ENCODE measurements at regions not wholly inside any gene's neighbourhood (a gene's known extent, or its start where the extent isn't known, plus 50 kb on each side); places are given as distances from the start of the nearest gene placed in this dataset.
A peak's percentile ranks its signal among the peaks of the same experiment; 100 is the strongest.
"Not testable (repeated sequence)": the region's sequence is repeated elsewhere in the genome, so short reads cannot be mapped to it uniquely, and the experiment has no call there.

DNA sequence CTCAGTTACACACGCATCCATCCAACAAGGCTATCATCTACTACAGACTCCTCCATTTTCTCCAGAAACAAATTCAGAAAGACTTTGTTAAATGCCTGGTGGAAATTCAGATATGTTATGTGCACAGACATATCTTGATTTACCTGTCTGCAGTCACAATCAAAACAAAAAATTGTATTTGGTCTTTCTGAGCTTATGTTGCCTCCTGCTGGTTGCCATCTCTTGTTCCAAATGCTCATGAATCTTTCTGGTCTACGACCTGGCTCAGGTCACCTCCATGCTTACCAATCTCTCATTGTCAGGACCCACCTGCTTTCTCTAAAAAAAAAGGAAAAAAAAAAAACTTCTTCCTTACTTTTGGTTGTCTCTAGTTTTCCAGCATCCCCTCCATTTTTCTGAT, 169.2 kb upstream of the PLXNC1 start:
- DNase-seq (ENCODE audit: low spot score), result no peak

DNA sequence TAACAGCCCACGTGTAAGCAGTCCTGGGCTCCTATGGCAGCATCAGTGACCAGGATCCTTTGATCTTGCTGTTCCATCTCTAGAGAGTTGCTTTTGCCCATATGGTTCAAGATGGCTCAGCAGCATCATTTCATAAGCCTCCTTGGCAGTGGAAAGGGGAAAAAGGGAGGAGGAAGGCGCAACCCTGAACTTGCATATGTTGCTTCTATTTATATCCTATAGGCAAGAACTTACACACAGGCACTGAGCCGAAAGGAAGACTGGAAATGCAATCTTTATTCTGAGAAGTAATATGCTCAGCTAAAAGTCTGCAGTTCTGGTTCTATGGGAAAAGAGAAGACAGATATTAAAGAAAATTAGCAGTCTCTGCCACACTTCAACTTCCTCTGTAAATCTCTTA, 167.7 kb upstream of the PLXNC1 start:
- DNase-seq (ENCODE audit: low spot score), result no peak

DNA sequence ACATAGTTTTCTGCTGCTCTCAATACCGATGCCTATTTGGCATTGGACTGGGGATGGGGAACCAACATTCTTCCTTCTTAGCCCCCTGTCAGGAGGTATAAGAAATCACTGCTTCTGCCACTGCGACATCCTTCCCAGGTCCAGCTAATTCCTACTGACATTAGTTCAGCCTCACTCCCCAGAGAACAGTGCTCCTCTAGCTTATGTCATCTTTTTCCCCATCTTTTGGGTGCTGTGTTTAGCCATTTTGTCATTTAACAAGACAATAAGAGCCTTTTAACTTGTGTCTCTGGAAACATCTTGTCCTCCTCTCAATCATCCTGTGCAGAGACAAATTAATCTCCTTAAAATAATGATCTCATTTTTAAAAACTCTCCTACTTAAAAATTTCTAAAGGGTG, 167.0 kb upstream of the PLXNC1 start:
- no peak for DNase-seq (ENCODE audit: low spot score)

DNA sequence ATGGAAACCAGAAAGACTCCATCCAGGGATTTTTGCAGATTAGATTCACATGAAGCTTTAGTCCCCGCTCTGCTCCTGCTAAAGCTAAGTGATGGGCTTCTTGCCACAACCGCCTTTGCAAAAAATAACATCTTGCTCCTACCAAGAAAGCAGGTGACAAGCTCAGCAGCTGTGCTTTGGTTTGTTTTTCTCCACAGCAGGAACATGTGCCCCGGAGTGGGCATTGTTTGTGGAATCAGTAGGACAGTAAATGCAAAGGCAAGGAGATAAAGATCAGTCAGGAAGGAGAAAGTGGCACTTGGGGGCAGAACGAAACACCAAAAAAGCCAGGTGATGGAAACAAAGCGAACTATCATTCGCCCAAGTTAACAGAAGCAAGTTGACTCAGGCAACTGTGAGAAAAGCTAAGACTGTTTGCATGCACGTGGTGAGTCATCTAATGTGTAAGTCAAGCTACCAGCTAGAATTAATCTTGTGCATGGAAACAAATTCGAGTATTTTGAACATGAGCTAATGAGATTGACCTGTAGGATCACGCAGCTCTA, 165.5 kb upstream of the PLXNC1 start:
- no peak for DNase-seq (ENCODE audit: low spot score)

DNA sequence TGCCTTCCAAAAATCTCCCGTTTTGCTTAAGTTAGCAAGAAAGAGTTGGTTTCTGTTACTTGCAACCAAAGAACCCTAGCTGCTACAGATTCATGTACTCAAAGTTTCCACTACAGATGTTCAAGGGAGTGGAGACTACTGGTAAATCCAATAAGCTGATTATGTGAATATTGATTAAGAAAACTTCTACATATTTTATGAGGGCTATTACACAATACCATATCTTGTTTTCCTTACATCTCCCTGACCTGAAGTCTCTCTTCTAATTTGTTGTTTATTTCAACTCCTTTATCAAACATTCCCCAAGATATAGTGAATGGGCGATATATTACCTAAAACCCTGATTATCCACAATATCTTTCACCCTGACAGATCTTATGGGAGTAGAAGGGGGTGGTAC, 164.4 kb upstream of the PLXNC1 start:
- no peak for DNase-seq (ENCODE audit: low spot score)

DNA sequence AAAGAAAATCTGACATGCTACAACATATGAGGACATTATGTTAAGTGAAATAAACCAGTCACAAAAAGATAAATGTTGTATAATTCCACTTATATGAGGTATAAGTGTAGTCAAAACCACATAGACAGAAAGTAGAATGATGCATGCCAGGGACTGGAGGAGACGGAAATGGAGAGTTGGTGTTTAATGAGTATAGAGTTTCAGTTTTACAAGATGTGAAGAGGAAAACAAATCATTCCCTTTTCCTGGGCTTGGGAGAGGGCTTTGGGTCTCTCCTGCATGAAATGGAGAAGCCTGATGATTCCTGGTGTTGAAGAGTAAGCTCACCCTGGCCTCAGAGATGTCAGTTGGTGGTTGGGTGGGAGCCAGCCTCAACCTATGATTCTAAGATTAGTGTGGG, 158.4 kb upstream of the PLXNC1 start:
- DNase-seq (ENCODE audit: low spot score), result no peak

DNA sequence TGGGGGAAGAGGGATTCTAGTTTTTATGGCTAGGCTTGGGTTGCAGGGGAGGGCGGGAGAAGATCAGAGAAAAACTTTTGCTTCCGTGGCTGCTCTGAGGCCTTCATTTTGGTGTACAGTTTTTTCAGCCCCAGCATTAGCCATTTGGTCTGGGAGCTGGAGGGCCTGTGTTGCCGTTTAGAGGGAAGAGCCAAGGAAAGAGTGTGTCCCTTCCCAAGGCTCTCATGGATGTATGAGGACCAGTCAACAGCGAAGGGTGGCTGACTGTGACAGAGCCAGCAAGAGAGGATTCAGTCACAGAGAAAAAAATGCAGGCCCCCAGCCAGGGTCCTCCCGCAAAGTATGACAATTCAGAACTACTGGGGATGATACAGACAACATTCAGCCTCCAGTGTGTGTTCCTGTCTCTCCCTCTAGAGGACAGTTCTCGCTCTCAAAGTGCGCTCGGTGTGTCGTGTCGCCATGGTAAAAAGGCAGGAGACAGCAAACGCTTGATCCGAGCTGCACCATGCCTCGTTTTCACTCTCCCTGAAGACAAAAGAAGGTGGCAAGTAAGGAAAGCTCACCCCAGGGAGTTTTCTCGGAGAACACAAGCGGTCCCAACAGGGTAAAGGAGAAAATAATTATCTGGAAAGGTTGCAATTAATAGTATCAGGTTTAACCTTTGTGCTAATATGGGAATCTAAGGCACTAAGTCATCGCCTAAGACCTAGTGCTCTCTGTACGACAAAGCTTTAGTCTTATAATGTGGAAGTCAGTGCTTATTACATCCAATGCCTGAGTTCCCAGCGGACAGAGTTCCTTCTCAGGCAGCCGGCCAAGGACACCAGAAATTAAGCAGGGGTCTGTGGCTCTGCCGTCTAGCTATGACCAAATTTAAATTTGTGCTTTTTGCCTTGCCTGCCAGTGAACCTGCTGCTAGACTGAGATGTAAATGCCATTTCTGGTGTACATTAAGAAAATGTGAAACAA, 157.3 kb upstream of the PLXNC1 start:
- DNase-seq (ENCODE audit: low spot score), result peak; percentile 22

DNA sequence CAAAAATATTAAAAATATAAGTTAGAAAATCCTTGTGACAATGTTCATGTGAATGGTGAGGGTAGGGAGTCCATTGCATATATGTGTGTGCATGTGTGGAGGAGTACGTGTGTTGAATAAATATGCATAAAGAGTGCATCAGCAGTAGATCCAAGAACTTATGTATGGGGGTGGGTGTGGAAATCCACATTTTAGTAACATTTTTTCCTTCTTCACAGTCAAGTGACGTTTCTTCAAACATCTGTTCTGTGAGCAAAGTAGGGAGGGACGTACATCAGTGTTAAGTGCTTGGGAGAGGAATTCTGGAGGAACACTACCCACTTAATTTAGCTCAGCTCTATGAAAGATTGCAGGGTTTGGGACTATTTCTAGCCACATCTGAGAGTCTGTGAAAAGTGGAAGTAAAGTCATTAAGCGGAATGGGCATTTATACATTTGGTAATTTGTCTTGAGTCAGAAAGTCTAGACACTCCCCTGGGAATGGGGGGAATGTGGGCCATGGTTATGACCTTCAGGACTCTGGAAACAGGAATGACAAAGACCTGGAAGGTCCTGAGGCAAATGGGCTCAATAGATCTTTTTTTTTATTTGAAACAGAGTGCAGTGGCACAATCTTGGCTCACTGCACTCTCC, 156.4 kb upstream of the PLXNC1 start:
- DNase-seq (ENCODE audit: low spot score), result no peak

DNA sequence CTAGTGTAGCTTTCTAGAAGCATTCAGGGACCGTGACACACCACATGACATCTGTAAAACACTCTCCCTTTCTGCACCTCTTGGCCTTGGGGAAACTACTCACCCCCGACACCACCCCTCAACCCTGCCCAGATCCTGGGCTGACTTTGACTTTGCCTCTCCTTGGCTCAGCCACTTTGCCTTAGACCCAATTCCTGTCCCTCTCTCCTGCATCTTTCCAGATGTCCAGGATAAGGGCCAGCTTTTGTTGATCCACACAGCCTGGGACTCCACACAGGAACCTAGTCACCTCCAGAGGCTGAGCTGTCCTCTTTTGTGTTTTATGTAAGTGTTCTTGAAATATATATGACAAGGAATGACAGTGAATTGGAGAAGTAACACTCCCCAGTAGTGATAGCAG, 153.7 kb upstream of the PLXNC1 start:
- DNase-seq (ENCODE audit: low spot score), result no peak

DNA sequence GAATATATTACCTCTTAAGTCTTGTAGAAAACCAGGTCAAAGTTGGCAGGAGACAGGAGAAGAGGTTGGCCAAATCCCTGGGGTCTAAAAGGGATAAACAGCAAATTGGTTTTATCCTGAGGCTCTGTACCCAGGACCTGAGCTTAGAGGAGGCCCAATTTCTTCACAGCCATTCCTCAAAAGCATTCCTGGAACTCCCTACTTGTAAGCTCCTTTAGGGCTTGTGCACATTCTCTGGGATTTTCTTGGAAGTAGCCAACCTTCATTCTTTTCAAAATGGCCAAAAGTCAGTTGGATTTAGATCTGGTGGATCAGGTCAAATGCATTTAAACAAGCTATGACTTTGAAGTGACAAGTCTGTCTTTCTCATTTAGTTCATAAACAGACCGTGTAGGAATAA, 152.1 kb upstream of the PLXNC1 start:
- DNase-seq (ENCODE audit: low spot score), result no peak

DNA sequence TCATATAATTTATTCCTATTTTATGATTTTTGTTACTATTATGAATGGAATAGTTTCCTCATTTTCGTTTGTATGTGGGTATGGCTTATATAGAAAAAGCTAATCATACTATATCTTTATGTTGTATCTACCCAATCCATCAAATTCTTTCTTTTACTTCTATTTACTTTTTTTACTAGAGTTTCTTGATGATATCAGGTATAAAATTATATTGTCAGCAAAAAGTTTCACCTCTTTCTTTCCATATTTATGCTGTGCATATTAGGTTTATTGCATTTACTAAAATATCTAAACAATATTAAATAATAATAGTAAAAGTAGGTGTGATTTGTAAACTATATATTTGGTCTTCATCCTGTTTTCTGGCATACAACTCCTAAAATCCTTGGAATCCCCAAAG, 146.7 kb upstream of the PLXNC1 start:
- DNase-seq (ENCODE audit: low spot score), result no peak

DNA sequence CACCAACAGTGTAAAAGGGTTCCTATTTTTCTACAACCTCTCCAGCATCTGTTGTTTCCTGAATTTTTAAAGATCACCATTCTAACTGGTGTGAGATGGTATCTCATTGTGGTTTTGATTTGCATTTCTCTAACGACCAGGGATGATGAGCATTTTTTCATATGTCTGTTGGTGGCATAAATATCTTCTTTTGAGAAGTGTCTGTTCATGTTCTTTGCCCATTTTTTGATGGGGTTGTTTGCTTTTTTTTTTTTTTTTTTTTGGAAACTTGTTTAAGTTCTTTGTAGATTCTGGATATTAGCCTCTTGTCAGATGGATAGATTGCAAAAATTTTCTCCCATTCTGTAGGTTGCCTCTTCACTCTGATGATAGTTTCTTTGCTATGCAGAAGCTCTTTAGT, 145.5 kb upstream of the PLXNC1 start:
- DNase-seq (ENCODE audit: low spot score), result not testable (repeated sequence)

DNA sequence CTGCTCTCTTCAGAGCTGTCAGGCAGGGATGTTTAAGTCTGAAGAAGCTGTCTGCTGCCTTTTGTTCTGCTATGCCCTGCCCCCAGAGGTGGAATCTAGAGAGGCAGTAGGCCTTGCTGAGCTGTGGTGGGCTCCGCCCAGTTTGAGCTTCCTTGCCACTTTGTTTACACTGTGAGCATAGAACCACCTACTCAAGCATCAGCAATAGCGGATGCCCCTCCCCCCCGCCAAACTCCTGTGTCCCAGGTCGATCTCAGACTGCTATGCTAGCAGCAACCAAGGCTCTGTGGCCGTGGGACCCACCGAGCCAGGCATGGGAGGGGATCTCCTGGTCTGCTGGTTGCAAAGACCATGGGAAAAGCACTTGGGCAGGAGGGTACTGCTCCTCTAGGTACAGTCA, 140.5 kb upstream of the PLXNC1 start:
- DNase-seq (ENCODE audit: low spot score), result not testable (repeated sequence)

DNA sequence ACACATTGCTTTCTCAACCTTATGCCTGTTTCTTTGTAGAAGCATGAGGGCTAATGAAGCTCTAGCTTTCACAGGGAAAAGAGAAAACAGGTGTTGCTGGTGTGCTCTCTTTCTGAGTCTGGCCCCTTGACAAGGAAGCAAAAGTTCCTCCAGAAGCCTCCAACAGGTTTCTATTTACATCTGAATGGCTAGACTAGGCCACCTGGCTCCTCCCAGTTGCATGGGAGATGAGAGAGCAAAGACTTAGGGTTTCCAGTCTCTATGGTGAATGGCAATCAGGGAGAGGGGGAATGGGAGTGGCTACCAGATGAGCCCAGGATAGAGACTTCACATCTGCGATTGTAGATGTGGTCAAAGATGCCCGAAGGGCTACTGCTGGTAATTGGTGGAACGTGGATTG, 138.1 kb upstream of the PLXNC1 start:
- no peak for DNase-seq (ENCODE audit: low spot score)

DNA sequence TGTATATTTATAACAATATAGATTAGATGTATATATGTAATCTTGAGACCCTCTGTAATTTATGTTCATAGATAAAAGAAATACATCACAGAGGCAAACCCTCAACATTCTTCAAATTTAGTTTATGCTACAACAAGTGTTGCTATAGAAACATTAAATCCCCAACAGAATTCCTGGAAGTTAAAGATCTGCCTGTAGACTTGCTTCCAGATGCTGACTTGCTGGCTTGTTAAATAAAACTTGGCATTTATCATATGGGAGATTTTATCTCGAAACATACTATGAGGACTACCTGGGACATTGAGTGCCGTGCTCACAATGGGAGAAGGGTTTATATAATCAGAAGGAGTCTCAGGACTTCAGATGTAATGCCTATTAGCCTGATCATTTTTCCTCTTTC, 136.3 kb upstream of the PLXNC1 start:
- no peak for DNase-seq (ENCODE audit: low spot score)

DNA sequence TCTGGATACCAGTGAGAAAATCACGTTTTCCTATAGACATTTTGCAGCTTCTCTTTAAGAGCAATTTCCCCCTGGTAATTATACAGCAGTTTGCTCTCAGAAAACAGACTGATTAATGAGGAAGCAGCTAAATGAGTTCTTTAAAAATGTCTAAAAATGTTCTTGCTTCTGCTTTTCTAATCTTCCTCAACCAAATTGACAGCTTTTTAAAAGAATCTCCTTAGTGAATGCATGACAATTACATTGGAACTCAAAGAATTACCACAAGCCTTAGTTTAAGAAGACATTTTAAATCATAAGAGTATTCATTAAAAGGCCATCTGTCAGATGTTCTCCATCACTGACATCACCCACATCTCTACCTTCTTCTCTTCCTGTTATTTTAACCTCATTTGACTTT, 135.8 kb upstream of the PLXNC1 start:
- no peak for DNase-seq (ENCODE audit: low spot score)

DNA sequence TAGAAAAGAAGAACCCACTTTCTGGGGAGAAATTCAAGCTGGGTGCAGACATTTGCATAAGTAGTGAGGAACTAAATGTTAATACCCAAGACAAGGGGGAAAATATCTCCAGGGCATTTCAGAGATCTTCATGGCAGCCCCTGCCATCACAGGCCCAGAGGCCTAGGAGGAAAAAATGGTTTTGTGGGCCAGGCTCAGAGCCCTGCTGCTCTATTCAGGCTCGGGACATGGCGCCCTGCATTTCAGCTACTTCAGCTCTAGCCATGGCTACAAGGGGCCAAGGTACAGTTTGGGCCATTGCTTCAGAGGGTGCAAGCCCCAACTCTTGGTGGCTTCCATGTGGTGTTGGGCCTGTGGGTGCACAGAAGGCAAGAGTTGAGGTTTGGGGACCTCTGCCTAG, 131.1 kb upstream of the PLXNC1 start:
- not testable (repeated sequence) for DNase-seq (ENCODE audit: low spot score)

DNA sequence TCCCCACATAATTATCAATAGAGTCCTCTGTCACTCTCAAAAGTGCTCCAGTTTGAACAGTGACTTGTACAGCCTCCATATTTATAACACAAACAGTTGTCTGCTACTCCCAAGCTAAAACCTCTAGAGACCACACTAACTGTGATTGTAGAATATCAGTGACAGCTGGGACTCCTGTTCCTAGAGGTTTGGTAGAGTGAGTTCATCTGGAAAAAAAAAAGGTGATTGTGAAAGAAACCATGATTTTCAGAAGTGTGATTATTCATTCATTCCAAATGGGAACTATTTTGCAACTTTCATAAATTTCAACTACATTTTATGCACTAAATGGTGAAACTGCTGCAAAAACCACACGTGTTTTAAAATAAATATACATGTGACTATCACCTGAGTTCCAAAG, 128.0 kb upstream of the PLXNC1 start:
- DNase-seq (ENCODE audit: low spot score), result no peak

DNA sequence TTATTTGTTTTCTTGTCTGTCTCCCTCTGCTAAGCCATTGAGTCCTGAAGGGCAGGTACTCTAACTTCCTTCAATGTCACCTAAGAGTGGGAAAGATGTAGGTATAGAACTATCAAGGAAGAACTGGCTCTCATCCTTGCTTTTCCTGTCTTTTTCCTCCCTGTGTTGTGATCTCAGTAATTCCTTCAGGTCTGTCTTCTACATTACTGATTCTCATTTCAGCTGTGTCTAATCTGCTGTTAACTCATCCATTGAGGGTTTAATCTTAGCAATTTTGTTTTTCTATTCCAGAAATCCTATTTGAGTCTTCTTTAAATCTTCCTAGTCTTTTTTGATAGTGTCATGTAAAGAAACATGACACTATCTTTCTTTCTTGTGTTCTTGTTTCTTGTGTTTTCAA, 124.5 kb upstream of the PLXNC1 start:
- no peak for DNase-seq (ENCODE audit: low spot score)

DNA sequence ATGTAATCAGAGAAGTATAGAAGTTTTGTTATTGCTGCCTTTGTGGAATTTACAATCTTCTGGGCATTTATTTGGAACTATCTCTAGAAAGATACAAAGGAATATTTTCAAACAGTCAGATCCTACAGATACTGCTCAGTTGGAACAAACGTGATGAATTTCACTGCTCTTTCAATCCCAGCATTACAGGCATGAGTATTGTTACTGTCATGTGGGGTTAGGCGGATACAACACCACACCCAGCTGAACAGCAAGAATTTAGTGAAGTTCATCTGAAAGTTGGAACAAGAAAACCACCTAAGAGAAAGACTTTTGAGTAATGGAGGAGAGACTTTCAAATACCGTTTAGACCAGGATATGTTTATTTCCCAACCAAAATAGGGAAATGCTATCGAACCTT, 123.3 kb upstream of the PLXNC1 start:
- DNase-seq (ENCODE audit: low spot score), result no peak

DNA sequence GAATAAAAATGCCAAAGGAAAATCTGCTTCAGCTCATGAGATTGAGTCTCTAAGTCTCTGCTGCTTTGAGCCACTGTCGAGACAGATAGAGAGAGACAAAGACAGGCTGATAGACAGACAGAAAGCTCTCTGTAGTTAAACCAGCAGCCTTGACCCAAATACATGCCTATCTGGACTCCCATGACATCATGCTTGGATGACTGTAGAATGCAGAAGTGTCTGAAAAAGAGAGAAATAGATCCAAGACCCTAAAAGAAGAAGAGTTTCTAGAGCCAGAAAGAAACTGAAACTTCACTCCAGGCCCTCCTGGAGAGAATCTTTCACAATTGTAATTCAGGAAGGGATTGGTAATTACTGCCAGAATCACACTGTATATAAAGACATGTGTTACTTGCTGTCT, 122.6 kb upstream of the PLXNC1 start:
- DNase-seq (ENCODE audit: low spot score), result no peak

DNA sequence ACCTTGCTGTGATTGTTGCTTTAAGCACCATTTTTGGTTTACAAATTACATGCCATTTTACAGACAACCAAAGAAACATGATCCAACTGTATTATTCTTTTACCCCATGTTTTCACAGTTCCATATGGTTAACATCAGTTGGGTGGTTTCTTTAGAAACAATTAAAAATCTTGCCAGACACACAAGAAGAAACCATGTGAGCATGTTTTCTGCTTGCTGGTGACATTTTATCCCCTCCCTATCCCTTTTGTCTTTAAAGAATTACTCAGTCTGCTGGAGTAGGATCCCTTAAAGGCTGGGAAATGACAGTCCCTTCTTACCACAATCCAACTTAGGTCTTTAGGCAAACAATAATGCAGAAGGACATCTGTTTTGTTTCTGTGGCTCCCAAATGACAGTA, 121.8 kb upstream of the PLXNC1 start:
- no peak for DNase-seq (ENCODE audit: low spot score)

DNA sequence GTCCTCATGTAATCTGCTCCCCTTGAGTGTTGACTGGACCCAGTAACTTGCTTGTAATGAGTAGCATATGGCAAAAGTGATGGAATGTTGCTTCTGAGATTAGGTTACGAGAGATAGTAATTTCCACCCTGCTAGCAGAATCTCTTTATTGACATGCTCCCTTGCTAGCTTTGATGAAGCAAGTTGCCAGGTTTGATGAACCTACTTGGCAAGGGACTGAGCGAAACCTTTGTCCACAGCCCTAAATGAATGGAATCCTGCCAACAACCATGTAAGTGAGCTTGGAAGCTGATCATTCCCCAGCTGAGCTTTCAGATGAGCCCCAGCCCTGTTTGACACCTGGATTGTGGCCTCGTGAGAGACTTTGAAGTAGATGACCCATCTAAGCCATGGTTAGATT, 120.8 kb upstream of the PLXNC1 start:
- DNase-seq (ENCODE audit: low spot score), result no peak

All from hepatic stellate cell (primary cell).